Neural progenitor cell (in vitro differentiated cells): ENCODE measurements at regions not wholly inside any gene's neighbourhood (a gene's known extent, or its start where the extent isn't known, plus 50 kb on each side); places are given as distances from the start of the nearest gene placed in this dataset.
A peak's percentile ranks its signal among the peaks of the same experiment; 100 is the strongest.

Experiments
- DNase-seq: peaks from one replicate; pipeline ENCODE4 v3.0.0-alpha.2; 2016; ENCODE audit warnings: low spot score
- H2AFZ ChIP-seq: fragments of 200-600 bp; sonication (generic); replicated peaks from 2 replicates; pipeline ENCODE4 v1.6.1; 2016; ENCODE audit warnings: antibody characterized with exemption
- H3F3A ChIP-seq: fragments of 200-600 bp; sonication (generic); 2 replicates; pipeline ENCODE4 v1.6.1; 2016; ENCODE audit warnings: antibody characterized with exemption, low read depth
- H3K27ac ChIP-seq: fragments of 200-600 bp; sonication (generic); 2 replicates; pipeline ENCODE4 v1.5.1; 2016; ENCODE audit warnings: mild to moderate bottlenecking
- H3K27me3 ChIP-seq: fragments of 200-600 bp; sonication (generic); 2 replicates; pipeline ENCODE4 v1.6.1; 2016; ENCODE audit warnings: mild to moderate bottlenecking, moderate library complexity
- H3K36me3 ChIP-seq: fragments of 200-600 bp; sonication (generic); 2 replicates; pipeline ENCODE4 v1.5.1; 2016
- H3K4me1 ChIP-seq: fragments of 200-600 bp; sonication (generic); 2 replicates; pipeline ENCODE4 v1.6.1; 2016; ENCODE audit warnings: mixed run types
- H3K4me2 ChIP-seq: fragments of 200-600 bp; sonication (generic); 2 replicates; pipeline ENCODE4 v1.6.1; 2016
- H3K4me3 ChIP-seq: fragments of 200-600 bp; sonication (generic); 2 replicates; pipeline ENCODE4 v1.5.1; 2016
- H3K79me2 ChIP-seq: fragments of 200-600 bp; sonication (generic); 2 replicates; pipeline ENCODE4 v1.6.1; 2016; ENCODE audit warnings: low read depth
- H3K9ac ChIP-seq: fragments of 200-600 bp; sonication (generic); 2 replicates; pipeline ENCODE4 v1.6.1; 2016
- H3K9me3 ChIP-seq: fragments of 200-600 bp; sonication (generic); 2 replicates; pipeline ENCODE4 v1.5.1; 2016; ENCODE audit warnings: low read depth
- H4K20me1 ChIP-seq: fragments of 200-600 bp; sonication (generic); 2 replicates; pipeline ENCODE4 v1.6.1; 2016; ENCODE audit warnings: low read depth
- H3K27ac Mint-ChIP-seq: 3 replicates; pipeline ENCODE4 v1.8.0; 2021; ENCODE audit warnings: mixed read lengths
- H3K27me3 Mint-ChIP-seq: 2 replicates; pipeline ENCODE4 v1.8.0; 2022; ENCODE audit warnings: low read depth, mild to moderate bottlenecking, inconsistent platforms, moderate library complexity, mixed read lengths; ENCODE audit not compliant: insufficient read depth
- H3K36me3 Mint-ChIP-seq: 3 replicates; pipeline ENCODE4 v1.8.0; 2021; ENCODE audit warnings: mixed read lengths
- H3K4me1 Mint-ChIP-seq: 3 replicates; pipeline ENCODE4 v1.8.0; 2021; ENCODE audit warnings: mixed read lengths
- H3K4me3 Mint-ChIP-seq: 3 replicates; pipeline ENCODE4 v1.8.0; 2021; ENCODE audit warnings: mild to moderate bottlenecking, moderate library complexity, mixed read lengths
- H3K9me3 Mint-ChIP-seq: 3 replicates; pipeline ENCODE4 v1.8.0; 2020; ENCODE audit warnings: mixed read lengths
- EZH2 ChIP-seq: fragments of 200-600 bp; sonication (generic); IDR thresholded peaks from 2 replicates; pipeline ENCODE4 v1.6.1; 2017; ENCODE audit warnings: antibody characterized with exemption, mild to moderate bottlenecking, moderate library complexity
- EZH2phosphoT487 ChIP-seq: fragments of 200-600 bp; sonication (generic); IDR thresholded peaks from 2 replicates; pipeline ENCODE4 v1.6.1; 2017; ENCODE audit warnings: antibody characterized with exemption
- TF ChIP-seq, protein P1 (sequence below): fragments of 200-600 bp; sonication (generic); IDR thresholded peaks from 2 replicates; pipeline ENCODE4 v1.5.1; 2017; ENCODE audit warnings: antibody characterized with exemption, mild to moderate bottlenecking

DNA sequence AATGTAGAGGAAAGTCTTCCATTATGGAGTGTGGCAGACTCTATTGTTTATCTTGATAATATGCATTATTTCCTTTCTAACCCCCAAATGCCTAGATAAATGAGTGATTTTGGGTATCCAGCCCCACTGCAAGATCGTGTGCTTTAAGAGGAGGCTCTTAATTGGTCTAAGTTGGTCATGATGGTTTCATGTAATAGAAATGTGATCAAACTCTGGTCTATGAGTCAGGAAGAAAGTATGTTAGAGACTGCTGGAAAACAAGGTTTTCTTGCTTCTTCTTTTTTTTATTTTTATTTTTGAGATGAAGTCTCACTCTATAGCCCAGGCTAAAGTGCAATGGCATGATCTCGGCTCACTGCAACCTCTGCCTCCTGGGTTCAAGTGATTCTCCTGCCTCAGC lies 344.5 kb upstream of the TNP1 start:
- no peaks in the 10 kb centered on the region for H3K79me2 ChIP-seq
- Mint-ChIP-seq H3K36me3 (no peaks in the 10 kb centered on the region), H3K27me3 (peaks cover 3% of the 10 kb centered on the region), H3K27ac (no peak overlapping the region), H3K4me3 (no peak overlapping the region), H3K9me3 (peaks cover 9% of the 10 kb centered on the region), H3K4me1 (peaks cover 20% of the 10 kb centered on the region)
- peaks cover 11% of the 10 kb centered on the region for H3K4me1 ChIP-seq
- no peaks in the 10 kb centered on the region for H3K36me3 ChIP-seq
- no peaks in the 10 kb centered on the region for H3K9me3 ChIP-seq
- TF ChIP-seq EZH2 (no peak), EZH2phosphoT487 (no peak)
- TF ChIP-seq, protein P1, sequence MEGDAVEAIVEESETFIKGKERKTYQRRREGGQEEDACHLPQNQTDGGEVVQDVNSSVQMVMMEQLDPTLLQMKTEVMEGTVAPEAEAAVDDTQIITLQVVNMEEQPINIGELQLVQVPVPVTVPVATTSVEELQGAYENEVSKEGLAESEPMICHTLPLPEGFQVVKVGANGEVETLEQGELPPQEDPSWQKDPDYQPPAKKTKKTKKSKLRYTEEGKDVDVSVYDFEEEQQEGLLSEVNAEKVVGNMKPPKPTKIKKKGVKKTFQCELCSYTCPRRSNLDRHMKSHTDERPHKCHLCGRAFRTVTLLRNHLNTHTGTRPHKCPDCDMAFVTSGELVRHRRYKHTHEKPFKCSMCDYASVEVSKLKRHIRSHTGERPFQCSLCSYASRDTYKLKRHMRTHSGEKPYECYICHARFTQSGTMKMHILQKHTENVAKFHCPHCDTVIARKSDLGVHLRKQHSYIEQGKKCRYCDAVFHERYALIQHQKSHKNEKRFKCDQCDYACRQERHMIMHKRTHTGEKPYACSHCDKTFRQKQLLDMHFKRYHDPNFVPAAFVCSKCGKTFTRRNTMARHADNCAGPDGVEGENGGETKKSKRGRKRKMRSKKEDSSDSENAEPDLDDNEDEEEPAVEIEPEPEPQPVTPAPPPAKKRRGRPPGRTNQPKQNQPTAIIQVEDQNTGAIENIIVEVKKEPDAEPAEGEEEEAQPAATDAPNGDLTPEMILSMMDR, result no peak
- H3K4me2 ChIP-seq, result no peak overlapping the region
- H3K27ac ChIP-seq, result no peak overlapping the region
- no peak overlapping the region for H3K9ac ChIP-seq
- no peak overlapping the region for H3K4me3 ChIP-seq
- no peak overlapping the region for H2AFZ ChIP-seq
- no peak for DNase-seq
- no peaks in the 10 kb centered on the region for H3K27me3 ChIP-seq
- H4K20me1 ChIP-seq, result no peaks in the 10 kb centered on the region
- peaks cover 7% of the 10 kb centered on the region for H3F3A ChIP-seq

GRCh38 chr2:217203086-217203485 lies 343.2 kb upstream of the TNP1 start:
- no peak overlapping the region for H3K9ac ChIP-seq
- no peak overlapping the region for H3K4me3 ChIP-seq
- no peak overlapping the region for H3K4me3 Mint-ChIP-seq
- no peaks in the 10 kb centered on the region for H4K20me1 ChIP-seq
- no peak overlapping the region for H3K27ac Mint-ChIP-seq
- H3K4me2 ChIP-seq, result no peak overlapping the region
- no peak overlapping the region for H3K27ac ChIP-seq
- H3K27me3 ChIP-seq, result no peaks in the 10 kb centered on the region
- H3K36me3 Mint-ChIP-seq, result no peaks in the 10 kb centered on the region
- H3K9me3 ChIP-seq, result no peaks in the 10 kb centered on the region
- no peak for TF ChIP-seq EZH2
- TF ChIP-seq EZH2phosphoT487, result no peak
- TF ChIP-seq, protein P1, result no peak
- peaks cover 3% of the 10 kb centered on the region for H3K27me3 Mint-ChIP-seq
- H3F3A ChIP-seq, result peaks cover 13% of the 10 kb centered on the region
- no peak overlapping the region for H2AFZ ChIP-seq
- no peaks in the 10 kb centered on the region for H3K79me2 ChIP-seq
- H3K36me3 ChIP-seq, result no peaks in the 10 kb centered on the region
- H3K4me1 ChIP-seq, result peaks cover 22% of the 10 kb centered on the region
- peaks cover 9% of the 10 kb centered on the region for H3K9me3 Mint-ChIP-seq
- peaks cover 32% of the 10 kb centered on the region for H3K4me1 Mint-ChIP-seq
- no peak for DNase-seq

DNA sequence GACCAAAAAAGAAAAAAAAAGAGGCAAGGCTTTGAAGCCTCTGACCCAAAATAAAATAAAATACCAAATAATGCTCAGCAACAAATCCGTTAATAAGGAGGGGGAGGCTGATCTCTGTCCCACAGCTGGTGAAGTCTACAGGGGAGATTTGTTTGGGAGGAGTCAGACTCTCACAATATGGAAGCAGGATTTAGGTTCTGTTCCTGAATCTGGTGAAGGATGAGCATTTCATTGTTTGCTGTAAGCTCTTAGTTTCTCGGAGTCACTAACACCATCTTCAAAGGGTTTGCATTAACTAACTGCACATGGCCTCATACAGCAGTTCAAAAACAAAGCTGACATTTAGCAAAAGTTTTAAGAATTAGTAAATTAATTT lies 339.4 kb upstream of the TNP1 start:
- H3K4me2 ChIP-seq, result peak overlapping the region; percentile 47
- peaks cover 19% of the 10 kb centered on the region for H3K4me1 ChIP-seq
- peak overlapping the region; percentile 80 for H3K27ac Mint-ChIP-seq
- no peaks in the 10 kb centered on the region for H3K36me3 Mint-ChIP-seq
- no peak overlapping the region for H3K27ac ChIP-seq
- no peaks in the 10 kb centered on the region for H3K36me3 ChIP-seq
- TF ChIP-seq, protein P1, result no peak
- peak; percentile 54 for DNase-seq
- no peaks in the 10 kb centered on the region for H3K9me3 ChIP-seq
- H2AFZ ChIP-seq, result no peak overlapping the region
- peaks cover 16% of the 10 kb centered on the region for H3K9me3 Mint-ChIP-seq
- H3K27me3 Mint-ChIP-seq, result no peaks in the 10 kb centered on the region
- peaks cover 17% of the 10 kb centered on the region for H3K4me1 Mint-ChIP-seq
- H3K4me3 ChIP-seq, result no peak overlapping the region
- no peaks in the 10 kb centered on the region for H3K27me3 ChIP-seq
- no peaks in the 10 kb centered on the region for H4K20me1 ChIP-seq
- H3K79me2 ChIP-seq, result no peaks in the 10 kb centered on the region
- no peak overlapping the region for H3K9ac ChIP-seq
- no peak overlapping the region for H3K4me3 Mint-ChIP-seq
- peaks cover 13% of the 10 kb centered on the region for H3F3A ChIP-seq
